22Rv1 (cell line): ENCODE measurements at regions not wholly inside any gene's neighbourhood (a gene's known extent, or its start where the extent isn't known, plus 50 kb on each side); places are given as distances from the start of the nearest gene placed in this dataset.
"Not testable (repeated sequence)": the region's sequence is repeated elsewhere in the genome, so short reads cannot be mapped to it uniquely, and the experiment has no call there.

ENCODE experiments used
- H3K27ac ChIP-seq: fragments of 450-650 bp; 2 replicates; pipeline ENCODE4 v1.5.1; 2017
- CTCF ChIP-seq: fragments of 450-650 bp; IDR thresholded peaks from 2 replicates; pipeline ENCODE4 v1.5.1; 2017; ENCODE audit warnings: mild to moderate bottlenecking
- ZFX ChIP-seq: fragments of 450-650 bp; IDR thresholded peaks from 2 replicates; pipeline ENCODE4 v1.6.1; 2017; ENCODE audit warnings: antibody characterized with exemption, borderline replicate concordance

- TF ChIP-seq CTCF: no peak
- TF ChIP-seq ZFX: no peak
- H3K27ac ChIP-seq: no peak overlapping the region
These were observed 333.0 kb downstream of the RFPL4B start for GRCh38 chr6:112680091-112680490.

GRCh38 chr6:112682071-112682470 is 334.9 kb downstream of the RFPL4B start:
- TF ChIP-seq CTCF (no peak), ZFX (no peak)
- H3K27ac ChIP-seq: no peak overlapping the region

- no peak overlapping the region for H3K27ac ChIP-seq
- TF ChIP-seq CTCF: no peak
- no peak for TF ChIP-seq ZFX
These were observed 336.0 kb downstream of the RFPL4B start for GRCh38 chr6:112683106-112683505.

- no peak overlapping the region for H3K27ac ChIP-seq
- TF ChIP-seq CTCF: no peak
- TF ChIP-seq ZFX: no peak
These were observed 336.8 kb downstream of the RFPL4B start for GRCh38 chr6:112683926-112684325.

- not testable (repeated sequence) for H3K27ac ChIP-seq
These were observed 338.5 kb downstream of the RFPL4B start for GRCh38 chr6:112685521-112686220.

- H3K27ac ChIP-seq: not testable (repeated sequence)
These were observed 341.5 kb downstream of the RFPL4B start for GRCh38 chr6:112688487-112689165.

GRCh38 chr6:112689183-112689858 is 342.2 kb downstream of the RFPL4B start:
- not testable (repeated sequence) for H3K27ac ChIP-seq

- no peak for TF ChIP-seq ZFX
- TF ChIP-seq CTCF: no peak
- peak overlapping the region; percentile 27 for H3K27ac ChIP-seq
These were observed 343.5 kb downstream of the RFPL4B start for GRCh38 chr6:112690497-112691202.
